ENCODE measurements at regions not wholly inside any gene's neighbourhood (a gene's known extent, or its start where the extent isn't known, plus 50 kb on each side); places are given as distances from the start of the nearest gene placed in this dataset.

DNA sequence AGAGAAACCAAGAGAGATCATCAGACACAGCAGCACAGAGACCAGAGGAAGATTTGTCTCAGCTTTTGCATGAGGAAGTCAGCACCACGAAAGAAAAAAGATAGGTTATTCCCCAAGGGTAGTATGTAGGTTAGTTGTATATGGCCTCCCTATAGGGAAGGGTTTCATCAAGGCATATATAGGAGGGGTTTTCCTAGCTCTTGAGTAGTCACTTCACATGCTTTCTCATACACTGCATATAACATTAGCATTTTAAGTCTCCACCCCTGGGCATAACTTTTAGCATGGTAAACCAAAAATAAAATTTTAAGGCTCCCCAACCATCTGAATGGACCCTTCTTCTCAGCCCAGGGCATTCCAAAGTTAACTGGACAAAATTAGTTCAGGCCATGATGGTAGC is 1571.6 kb upstream of the ACO1 start:
- H3K9me3 ChIP-seq (replicated peaks; ENCODE audit: control insufficient read depth, insufficient read depth, low read depth, low read length), result no peaks in the 10 kb centered on the region
- in situ Hi-C loops (cut with MboI), result no loop called here
- H3K4me1 ChIP-seq (replicated peaks in 1 of 2; ENCODE audit: control insufficient read depth in 2 of 2, insufficient read depth in 2 of 2, low read length in 2 of 2), result no peaks in the 10 kb centered on the region
- no peaks in the 10 kb centered on the region for H3K36me3 ChIP-seq (ENCODE audit: control insufficient read depth, insufficient read depth, low read length)
- intact Hi-C loops (cut with micrococcal nuclease), result no loop called here
- no peak overlapping the region for H3K4me2 ChIP-seq (ENCODE audit: insufficient read depth, low read length)
- POLR2A ChIA-PET, result no interaction called here
- DNase-seq (ENCODE audit: extremely low read depth in 1 of 4, low spot score in 3 of 4), result no peak
- no peaks in the 10 kb centered on the region for H4K20me1 ChIP-seq (replicated peaks; ENCODE audit: control insufficient read depth, insufficient read depth, low read length)
- CTCF ChIA-PET (ENCODE audit: low intra/inter-chr PET ratio), result no interaction called here
- no peak overlapping the region for H3K27ac ChIP-seq (ENCODE audit: extremely low read depth, low read depth, low read length)
- no peaks in the 10 kb centered on the region for H3K79me2 ChIP-seq (ENCODE audit: control insufficient read depth, insufficient read depth, low read length)
- no peaks in the 10 kb centered on the region for H3K27me3 ChIP-seq (ENCODE audit: control insufficient read depth in 2 of 2, insufficient read depth in 2 of 2, low read length in 2 of 2)
- H3K9ac ChIP-seq (ENCODE audit: insufficient read depth in 1 of 2, low read depth in 2 of 2, low read length in 2 of 2), result no peak overlapping the region
- ATAC-seq, result no peak
- no TSS peak for BruUV-seq (replicated peaks)
- H3K9me1 ChIP-seq (ENCODE audit: control insufficient read depth, insufficient read depth, low read length), result no peaks in the 10 kb centered on the region
- no peak overlapping the region for H3K4me3 ChIP-seq
- FAIRE-seq, result no peak
- no CpG with 5 or more reads among the region's 1 CpG for WGBS (ENCODE audit: insufficient coverage, low coverage, missing lambda C conversion rate)
- TF ChIP-seq ZNF76 (CRISPR knock-in tag; IDR thresholded peaks at IDR 0.05; ENCODE audit: borderline replicate concordance), result no peak
- TF ChIP-seq ZBTB49 (CRISPR knock-in tag; IDR thresholded peaks at IDR 0.05; ENCODE audit: borderline replicate concordance), result no peak
- TF ChIP-seq ZNF695 (CRISPR knock-in tag; IDR thresholded peaks at IDR 0.05), result no peak
- TF ChIP-seq PHB (CRISPR knock-in tag; IDR thresholded peaks at IDR 0.05), result no peak
- TF ChIP-seq DIDO1 (tag; IDR thresholded peaks at IDR 0.05; ENCODE audit: low read depth), result no peak
- TF ChIP-seq PRMT5 (CRISPR knock-in tag; IDR thresholded peaks at IDR 0.05), result no peak
- TF ChIP-seq, protein P1, sequence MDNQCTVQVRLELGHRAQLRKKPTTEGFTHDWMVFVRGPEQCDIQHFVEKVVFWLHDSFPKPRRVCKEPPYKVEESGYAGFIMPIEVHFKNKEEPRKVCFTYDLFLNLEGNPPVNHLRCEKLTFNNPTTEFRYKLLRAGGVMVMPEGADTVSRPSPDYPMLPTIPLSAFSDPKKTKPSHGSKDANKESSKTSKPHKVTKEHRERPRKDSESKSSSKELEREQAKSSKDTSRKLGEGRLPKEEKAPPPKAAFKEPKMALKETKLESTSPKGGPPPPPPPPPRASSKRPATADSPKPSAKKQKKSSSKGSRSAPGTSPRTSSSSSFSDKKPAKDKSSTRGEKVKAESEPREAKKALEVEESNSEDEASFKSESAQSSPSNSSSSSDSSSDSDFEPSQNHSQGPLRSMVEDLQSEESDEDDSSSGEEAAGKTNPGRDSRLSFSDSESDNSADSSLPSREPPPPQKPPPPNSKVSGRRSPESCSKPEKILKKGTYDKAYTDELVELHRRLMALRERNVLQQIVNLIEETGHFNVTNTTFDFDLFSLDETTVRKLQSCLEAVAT (IDR thresholded peaks at IDR 0.05), result no peak
- TF ChIP-seq LEF1 (IDR thresholded peaks at IDR 0.05), result no peak
- no peak for TF ChIP-seq ZNF174 (CRISPR knock-in tag; IDR thresholded peaks at IDR 0.05)
- TF ChIP-seq SMAD4 (CRISPR knock-in tag; conservative IDR thresholded peaks at IDR 0.05), result no peak
- no peak for TF ChIP-seq ZKSCAN1 (IDR thresholded peaks at IDR 0.05; ENCODE audit: low read depth, low read length)
- no peak for TF ChIP-seq ZNF23 (CRISPR knock-in tag; IDR thresholded peaks at IDR 0.05)
- no peak for TF ChIP-seq IFI16 (CRISPR knock-in tag; IDR thresholded peaks at IDR 0.05)
- TF ChIP-seq E2F3 (CRISPR knock-in tag; IDR thresholded peaks at IDR 0.05), result no peak
- no peak for TF ChIP-seq TEAD1 (CRISPR knock-in tag; IDR thresholded peaks at IDR 0.05)
- no peak overlapping the region for H2AFZ ChIP-seq (ENCODE audit: low read depth, low read length)

Data from K562 (cell line).